ENCODE measurements at regions not wholly inside any gene's neighbourhood (a gene's known extent, or its start where the extent isn't known, plus 50 kb on each side); places are given as distances from the start of the nearest gene placed in this dataset. TPM values are rescaled to one million over a fixed set of nuclear protein-coding genes. Genes with fewer than 3 reads are reported as not detected.

GRCh38 chr4:182188622-182189021, 54.6 kb upstream of the TENM3 start:
- DNase-seq (ENCODE audit: low read depth), result no peak
- no peak for TF ChIP-seq CTCF (IDR thresholded peaks at IDR 0.05; ENCODE audit: insufficient read depth, low read length)
- no peak overlapping the region for H3K4me3 ChIP-seq (ENCODE audit: low read depth, low read length)

GRCh38 chr4:182189103-182189878, 53.9 kb upstream of the TENM3 start:
- TF ChIP-seq CTCF (IDR thresholded peaks at IDR 0.05; ENCODE audit: insufficient read depth, low read length), result no peak
- H3K4me3 ChIP-seq (ENCODE audit: low read depth, low read length), result no peak overlapping the region
- DNase-seq (ENCODE audit: low read depth), result peak; percentile 81

- DNase-seq (ENCODE audit: low read depth), result no peak
- no peak overlapping the region for H3K4me3 ChIP-seq (ENCODE audit: low read depth, low read length)
- TF ChIP-seq CTCF (IDR thresholded peaks at IDR 0.05; ENCODE audit: insufficient read depth, low read length), result no peak
Observed at GRCh38 chr4:182190306-182190705, 52.9 kb upstream of the TENM3 start.

- H3K4me3 ChIP-seq (ENCODE audit: low read depth, low read length), result no peak overlapping the region
- DNase-seq (ENCODE audit: low read depth), result peak; percentile 58
- TF ChIP-seq CTCF (IDR thresholded peaks at IDR 0.05; ENCODE audit: insufficient read depth, low read length), result no peak
Observed at GRCh38 chr4:182192511-182193181, 50.6 kb upstream of the TENM3 start.

- TF ChIP-seq CTCF (IDR thresholded peaks at IDR 0.05; ENCODE audit: insufficient read depth, low read length), result no peak
- no peak overlapping the region for H3K4me3 ChIP-seq (ENCODE audit: low read depth, low read length)
- no peak for DNase-seq (ENCODE audit: low read depth)
Observed at GRCh38 chr4:182193311-182193710, 49.9 kb upstream of the TENM3 start.

Small RNA genes in the stretch of these regions (small RNA-seq; reads per million reads assigned to genes)
- gene AC018710.1 (not detected), gene AC019235.1 (not detected), gene MIR1305 (not detected), gene RF00571 (not detected), gene RN7SKP13 (not detected), gene RNA5SP173 (not detected), gene RNU1-45P (not detected)
